ENCODE measurements at regions not wholly inside any gene's neighbourhood (a gene's known extent, or its start where the extent isn't known, plus 50 kb on each side); places are given as distances from the start of the nearest gene placed in this dataset.

GRCh38 chr12:82299319-82300025 is 58.7 kb downstream of the CCDC59 start:
- TF ChIP-seq CTCF (IDR thresholded peaks at IDR 0.05) (no peak), POLR2A (IDR thresholded peaks at IDR 0.05) (no peak)

Measured in thyroid gland (tissue), 4 donors.